AG09309 (cell line): ENCODE measurements at regions not wholly inside any gene's neighbourhood (a gene's known extent, or its start where the extent isn't known, plus 50 kb on each side); places are given as distances from the start of the nearest gene placed in this dataset.

Source experiments
- DNase-seq: peaks from one replicate; pipeline ENCODE4 v3.0.0-alpha.2; 2010; ENCODE audit warnings: low read depth
- H3K4me3 ChIP-seq: 2 replicates; pipeline ENCODE4 v1.5.1; 2011; ENCODE audit warnings: mild to moderate bottlenecking, low read depth, low read length, moderate library complexity; ENCODE audit not compliant: control insufficient read depth
- CTCF ChIP-seq: IDR thresholded peaks from 2 replicates; pipeline ENCODE4 v1.5.1; 2011; ENCODE audit warnings: mild to moderate bottlenecking, low read depth, low read length, inconsistent platforms; ENCODE audit not compliant: insufficient read depth, control insufficient read depth; ENCODE audit errors: missing control alignments

- TF ChIP-seq CTCF: no peak
- H3K4me3 ChIP-seq: no peak overlapping the region
- DNase-seq: no peak
Measured at GRCh38 chr3:26064297-26064696, 274.4 kb downstream of the OXSM start.

- TF ChIP-seq CTCF: no peak
Measured at GRCh38 chr3:26068890-26069289, 279.0 kb downstream of the OXSM start.

GRCh38 chr3:26070854-26071253, 281.0 kb downstream of the OXSM start:
- no peak for TF ChIP-seq CTCF
- DNase-seq: no peak
- H3K4me3 ChIP-seq: no peak overlapping the region

More at GRCh38 chr3:26068890-26069289, 279.0 kb downstream of the OXSM start:
- no peak for DNase-seq
- no peak overlapping the region for H3K4me3 ChIP-seq

- DNase-seq: no peak
- no peak for TF ChIP-seq CTCF
Measured at GRCh38 chr3:26074080-26074479, 284.2 kb downstream of the OXSM start.

GRCh38 chr3:26078539-26078938, 288.6 kb downstream of the OXSM start:
- no peak overlapping the region for H3K4me3 ChIP-seq
- no peak for DNase-seq
- no peak for TF ChIP-seq CTCF

More at GRCh38 chr3:26074080-26074479, 284.2 kb downstream of the OXSM start:
- no peak overlapping the region for H3K4me3 ChIP-seq

- no peak for TF ChIP-seq CTCF
- no peak for DNase-seq
Measured at GRCh38 chr3:26081166-26081565, 291.3 kb downstream of the OXSM start.

GRCh38 chr3:26081806-26082205, 291.9 kb downstream of the OXSM start:
- TF ChIP-seq CTCF: no peak
- no peak overlapping the region for H3K4me3 ChIP-seq
- no peak for DNase-seq

More at GRCh38 chr3:26081166-26081565, 291.3 kb downstream of the OXSM start:
- H3K4me3 ChIP-seq: no peak overlapping the region
